ENCODE measurements at regions not wholly inside any gene's neighbourhood (a gene's known extent, or its start where the extent isn't known, plus 50 kb on each side); places are given as distances from the start of the nearest gene placed in this dataset.
"Not testable (repeated sequence)": the region's sequence is repeated elsewhere in the genome, so short reads cannot be mapped to it uniquely, and the experiment has no call there.

GRCh38 chr11:3583476-3583875 lies 58.3 kb downstream of the ART5 start:
- not testable (repeated sequence) for DNase-seq (ENCODE audit: low read depth)

GRCh38 chr11:3581389-3581725 lies 60.4 kb downstream of the ART5 start:
- DNase-seq (ENCODE audit: low read depth) = not testable (repeated sequence)

DNA sequence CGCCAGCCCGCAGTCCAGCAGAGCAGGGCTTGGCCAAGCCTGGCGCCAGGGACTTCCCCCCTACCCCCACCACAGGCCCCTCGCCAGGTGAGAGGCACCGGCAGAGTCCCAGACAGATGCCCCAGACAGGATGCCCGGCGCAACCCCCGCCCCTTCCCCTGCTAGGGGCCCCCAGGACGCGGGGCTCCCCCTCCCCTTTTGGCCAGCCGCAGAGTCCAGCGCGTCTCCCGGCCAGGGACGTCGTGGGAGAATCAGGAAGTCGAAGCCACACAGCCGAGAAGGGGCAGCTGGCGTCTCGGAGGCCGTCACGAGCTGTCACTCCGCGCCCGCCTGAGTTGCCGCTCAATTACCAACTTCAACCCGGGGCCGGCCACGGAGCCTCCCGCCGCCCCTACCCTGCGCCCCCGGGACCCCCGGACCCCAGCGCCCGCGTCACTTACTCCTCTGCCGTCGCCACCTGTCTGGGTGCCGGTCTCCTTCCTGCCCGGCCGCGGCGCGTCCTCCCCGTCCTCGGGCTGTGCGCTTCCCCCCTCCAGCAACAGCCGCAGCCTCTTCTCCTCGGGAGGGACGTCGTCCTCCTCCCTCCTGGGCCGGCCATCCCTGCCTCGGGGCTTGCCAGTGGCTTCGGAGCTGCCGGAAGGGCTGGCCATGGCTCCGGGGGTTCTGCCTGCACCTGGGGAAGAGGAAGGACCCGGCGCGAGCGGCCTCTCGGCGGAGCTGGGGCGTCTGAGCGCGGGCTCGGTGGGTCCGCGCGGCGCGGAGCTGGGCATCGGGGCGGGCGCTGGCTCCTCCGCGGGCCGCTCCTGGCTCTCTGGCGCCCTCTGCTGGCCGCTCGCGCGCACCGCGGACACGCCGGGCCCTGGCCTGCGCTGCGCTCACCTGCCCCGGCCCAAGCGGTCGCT lies 61.1 kb downstream of the ART5 start:
- DNase-seq (ENCODE audit: low read depth) = peak; percentile 72

GRCh38 chr11:3579600-3580459 lies 62.0 kb downstream of the ART5 start:
- DNase-seq (ENCODE audit: low read depth) = not testable (repeated sequence)

GRCh38 chr11:3576066-3576604 lies 65.7 kb downstream of the ART5 start:
- DNase-seq (ENCODE audit: low read depth) = not testable (repeated sequence)

DNA sequence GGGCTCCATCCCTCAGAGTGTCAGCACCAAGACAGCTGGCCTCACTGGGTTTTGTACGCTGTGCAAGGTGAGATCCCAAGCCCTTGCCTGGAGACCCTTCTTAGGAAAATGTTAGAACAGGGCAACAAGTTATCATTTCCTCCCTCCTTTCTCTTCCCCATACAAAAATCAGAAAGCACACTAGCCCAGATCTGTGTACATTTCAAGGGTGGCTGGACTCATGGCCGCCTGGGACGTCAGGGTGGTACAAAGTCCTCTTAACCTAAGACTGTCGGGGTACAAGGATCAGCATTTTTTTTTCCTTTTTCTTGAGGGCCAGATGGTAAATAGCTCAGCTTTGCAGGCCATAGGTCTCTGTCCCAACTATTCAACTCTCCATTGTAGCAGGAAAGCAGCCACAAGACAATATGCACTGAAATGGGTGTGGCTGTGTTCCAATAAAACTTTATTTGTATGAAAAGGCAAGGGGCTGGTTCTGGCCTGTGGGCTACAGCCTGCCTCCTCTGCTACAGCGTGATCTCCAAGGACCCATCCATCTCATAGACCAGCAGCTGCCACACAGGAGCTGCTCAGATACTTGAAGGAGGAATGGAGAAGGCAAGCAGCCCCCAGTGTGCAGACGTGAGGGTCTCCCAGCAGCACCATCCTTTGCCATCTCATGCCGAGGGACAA lies 68.7 kb downstream of the ART5 start:
- not testable (repeated sequence) for DNase-seq (ENCODE audit: low read depth)

DNA sequence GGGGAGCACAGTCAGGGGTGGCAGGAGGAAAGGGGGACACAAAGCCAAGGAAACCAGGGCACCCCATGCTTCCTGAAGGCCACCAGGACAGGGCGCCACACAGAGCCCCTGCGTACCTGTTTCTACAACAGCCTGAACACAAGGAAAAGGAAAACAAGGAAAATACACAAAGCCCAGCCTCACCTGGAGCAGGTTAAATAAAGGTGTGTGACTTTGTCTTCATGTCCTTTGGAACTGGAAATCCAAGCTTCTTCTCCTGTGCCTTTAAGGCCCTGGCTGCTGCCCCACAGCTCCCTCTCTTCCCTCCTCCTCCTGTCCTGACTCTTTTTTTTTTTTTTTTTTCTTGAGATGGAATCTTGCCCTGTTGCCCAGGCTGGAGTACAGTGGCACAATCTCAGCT lies 70.0 kb downstream of the ART5 start:
- DNase-seq (ENCODE audit: low read depth) = not testable (repeated sequence)

- DNase-seq (ENCODE audit: low read depth) = not testable (repeated sequence)
These were observed 76.0 kb downstream of the ART5 start for GRCh38 chr11:3565838-3566237.

GRCh38 chr11:3564383-3564782 lies 77.4 kb downstream of the ART5 start:
- not testable (repeated sequence) for DNase-seq (ENCODE audit: low read depth)

GRCh38 chr11:3554621-3555020 lies 87.2 kb downstream of the ART5 start:
- not testable (repeated sequence) for DNase-seq (ENCODE audit: low read depth)

DNA sequence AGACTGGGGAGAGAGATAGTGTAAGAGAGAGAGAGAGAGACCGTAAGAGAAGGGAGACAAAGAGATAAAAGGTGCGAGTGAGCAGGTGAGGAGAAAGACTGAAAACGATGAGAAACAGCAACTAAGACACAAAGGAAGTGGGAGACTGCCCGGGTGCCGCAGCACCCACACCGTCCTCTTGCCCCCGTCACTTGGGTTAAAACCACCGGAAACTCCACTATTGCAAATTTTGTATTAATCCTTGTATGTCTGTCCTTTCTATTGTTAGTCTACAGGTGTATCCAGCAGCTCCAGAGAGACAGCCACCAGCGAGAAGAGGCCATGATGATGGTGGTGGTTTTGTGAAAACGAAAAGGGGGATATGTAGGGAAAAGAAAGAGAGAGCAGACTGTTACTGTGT lies 96.8 kb downstream of the ART5 start:
- DNase-seq (ENCODE audit: low read depth) = not testable (repeated sequence)

GRCh38 chr11:3538220-3538619 lies 103.6 kb downstream of the ART5 start:
- not testable (repeated sequence) for DNase-seq (ENCODE audit: low read depth)

DNA sequence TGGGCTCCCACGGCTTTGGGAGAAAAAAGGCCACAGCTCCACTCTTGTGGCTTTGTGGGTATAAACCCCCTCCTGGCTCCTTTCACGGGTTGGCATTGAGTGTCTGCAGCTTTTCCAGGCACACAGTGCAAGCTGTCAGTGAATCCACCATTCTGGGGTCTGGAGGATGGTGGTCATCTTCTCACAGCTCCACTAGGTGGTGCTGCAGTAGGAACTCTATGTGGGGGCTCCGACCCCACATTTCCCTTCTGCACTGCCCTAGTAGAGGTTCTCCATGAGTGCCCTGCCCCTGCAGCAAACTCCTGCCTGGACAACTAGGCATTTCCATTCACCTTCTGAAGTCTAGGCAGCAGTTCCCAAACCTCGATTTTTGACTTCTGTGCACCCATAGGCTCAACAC lies 104.5 kb downstream of the ART5 start:
- DNase-seq (ENCODE audit: low read depth) = not testable (repeated sequence)

- DNase-seq (ENCODE audit: low read depth) = not testable (repeated sequence)
These were observed 108.8 kb downstream of the ART5 start for GRCh38 chr11:3532958-3533357.

- DNase-seq (ENCODE audit: low read depth) = not testable (repeated sequence)
These were observed 110.5 kb downstream of the ART5 start for GRCh38 chr11:3531280-3531679.

DNA sequence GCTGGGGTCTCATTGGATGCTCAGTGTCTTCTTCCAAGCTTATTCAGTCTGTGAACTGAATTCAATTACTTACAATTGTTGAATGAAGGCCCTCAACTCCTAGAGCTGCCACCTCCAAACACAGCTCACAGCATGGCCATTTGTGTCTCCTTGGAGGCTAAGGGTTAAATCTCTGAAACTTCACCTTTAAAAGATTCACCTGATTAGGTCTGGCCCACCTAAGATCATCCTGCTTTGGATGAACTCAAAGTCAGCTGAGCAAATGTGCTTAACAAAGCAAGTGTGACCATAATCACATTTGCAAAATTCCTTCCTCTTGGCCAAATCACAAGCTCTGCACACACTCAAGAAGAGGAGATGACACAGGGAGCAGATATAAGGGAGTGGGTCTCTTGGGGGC lies 118.2 kb downstream of the ART5 start:
- not testable (repeated sequence) for DNase-seq (ENCODE audit: low read depth)

GRCh38 chr11:3520905-3521304 lies 120.9 kb downstream of the ART5 start:
- DNase-seq (ENCODE audit: low read depth) = not testable (repeated sequence)

DNA sequence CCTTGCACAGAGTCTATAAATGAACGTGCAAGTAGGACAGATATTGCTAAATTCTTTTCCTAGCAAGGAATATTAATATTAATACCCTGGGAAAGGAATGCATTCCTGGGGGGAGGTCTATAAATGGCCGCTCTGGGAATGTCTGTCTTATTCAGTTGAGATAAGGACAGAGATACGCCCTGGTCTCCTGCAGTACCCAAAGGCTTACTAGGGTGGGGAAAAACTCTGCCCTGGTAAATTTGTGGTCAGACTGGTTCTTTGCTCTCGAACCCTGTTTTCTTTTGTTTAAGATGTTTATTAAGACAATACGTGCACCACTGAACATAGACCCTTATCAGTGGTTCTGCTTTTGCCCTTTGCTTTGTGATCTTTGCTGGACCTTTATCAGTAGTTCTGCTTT lies 122.0 kb downstream of the ART5 start:
- not testable (repeated sequence) for DNase-seq (ENCODE audit: low read depth)

GRCh38 chr11:3516934-3517567 lies 124.7 kb downstream of the ART5 start:
- DNase-seq (ENCODE audit: low read depth) = not testable (repeated sequence)

DNA sequence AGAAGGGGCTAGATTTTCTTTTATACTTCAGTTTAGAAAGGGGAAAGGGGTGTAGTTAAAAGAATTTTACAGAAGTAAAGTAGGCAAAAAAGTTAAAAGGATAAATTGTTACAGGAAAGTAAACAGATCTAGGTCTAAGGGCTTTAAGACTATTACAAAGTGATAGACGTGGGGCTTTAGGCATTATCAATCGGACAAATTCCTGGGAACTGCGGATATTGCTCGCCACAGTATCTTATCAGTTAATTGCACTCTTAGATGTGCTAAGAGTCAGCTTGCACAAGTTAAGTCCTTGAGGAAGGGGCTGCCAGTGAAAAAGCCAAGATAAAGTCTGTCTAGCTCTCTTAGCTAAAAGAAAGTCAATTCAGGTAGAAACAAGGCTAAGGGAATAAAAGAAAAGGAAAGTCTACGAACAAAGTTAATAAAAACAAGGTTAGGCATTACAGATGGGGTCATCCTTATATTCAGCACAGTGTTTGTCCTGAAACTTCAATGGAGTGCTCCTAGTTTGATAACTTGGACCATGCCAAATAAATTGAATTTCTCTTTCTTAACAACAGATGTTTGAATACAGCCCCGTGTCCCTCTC lies 125.4 kb downstream of the ART5 start:
- not testable (repeated sequence) for DNase-seq (ENCODE audit: low read depth)
